PC-9 (cell line): ENCODE measurements at regions not wholly inside any gene's neighbourhood (a gene's known extent, or its start where the extent isn't known, plus 50 kb on each side); places are given as distances from the start of the nearest gene placed in this dataset.

Experiments used
- BruUV-seq: library from RNA; stranded (reverse); fragments of 400-500 nt; replicated peaks from 2 replicates; lab custom pipeline; 2021; lab: Mats Ljungman, UMichigan
- CTCF ChIA-PET: fragments of 300-600 bp; sonication (Branson Sonifier 250); formaldehyde crosslinking; loops from one replicate; lab custom pipeline; 2022; ENCODE audit warnings: antibody characterized with exemption; lab: Charles Lee
- POLR2A ChIA-PET: fragments of 300-600 bp; sonication (Branson Sonifier 250); formaldehyde crosslinking; loops from one replicate; lab custom pipeline; 2022; ENCODE audit warnings: antibody characterized with exemption; ENCODE audit not compliant: unreplicated experiment; lab: Charles Lee
- DNase-seq, 2 experiments: peaks; one replicate each; pipeline versions ENCODE4 v3.0.0 to v3.0.0-alpha.2; 2015 to 2022; ENCODE audit warnings: mixed read lengths in 1 of 2
- H2AFZ ChIP-seq: fragments of 200-600 bp; sonication (generic); 2 replicates; pipeline ENCODE4 v1.8.1; 2017; ENCODE audit warnings: antibody characterized with exemption
- H3F3A ChIP-seq: fragments of 200-600 bp; sonication (generic); 2 replicates; pipeline ENCODE4 v1.8.1; 2017; ENCODE audit warnings: antibody characterized with exemption, mild to moderate bottlenecking, low read depth; ENCODE audit not compliant: insufficient read depth
- H3K27ac ChIP-seq: fragments of 200-600 bp; sonication (generic); 2 replicates; pipeline ENCODE4 v1.6.1; 2016; ENCODE audit warnings: mixed run types
- H3K27me3 ChIP-seq: fragments of 200-600 bp; sonication (generic); 2 replicates; pipeline ENCODE4 v1.6.1; 2016; ENCODE audit warnings: low read depth, mixed run types; ENCODE audit not compliant: insufficient read depth
- H3K36me3 ChIP-seq: fragments of 200-600 bp; sonication (generic); 2 replicates; pipeline ENCODE4 v1.6.1; 2016; ENCODE audit warnings: low read depth, mixed run types
- H3K4me1 ChIP-seq: fragments of 200-600 bp; sonication (generic); replicated peaks from 2 replicates; pipeline ENCODE4 v1.6.1; 2016; ENCODE audit warnings: mixed run types; ENCODE audit not compliant: insufficient read depth
- H3K4me2 ChIP-seq: fragments of 200-600 bp; sonication (generic); 2 replicates; pipeline ENCODE4 v1.6.1; 2017; ENCODE audit warnings: mixed run types
- H3K4me3 ChIP-seq: fragments of 200-600 bp; sonication (generic); 2 replicates; pipeline ENCODE4 v1.6.1; 2016; ENCODE audit warnings: mixed run types
- H3K79me2 ChIP-seq: fragments of 200-600 bp; sonication (generic); 2 replicates; pipeline ENCODE4 v1.6.1; 2017; ENCODE audit warnings: low read depth, mixed run types
- H3K9me2 ChIP-seq: fragments of 200-600 bp; sonication (generic); 2 replicates; pipeline ENCODE4 v1.8.1; 2017; ENCODE audit warnings: mild to moderate bottlenecking; ENCODE audit not compliant: insufficient read depth
- H3K9me3 ChIP-seq: fragments of 200-600 bp; sonication (generic); 2 replicates; pipeline ENCODE4 v1.8.1; 2016; ENCODE audit warnings: low read depth; ENCODE audit not compliant: insufficient read depth
- H4K20me1 ChIP-seq: fragments of 200-600 bp; sonication (generic); 2 replicates; pipeline ENCODE4 v1.8.1; 2017; ENCODE audit not compliant: insufficient read depth
- CTCF ChIP-seq: fragments of 200-600 bp; sonication (generic); conservative IDR thresholded peaks from 2 replicates; pipeline ENCODE4 v1.6.1; 2017; ENCODE audit warnings: mixed run types, antibody characterized with exemption, mild to moderate bottlenecking, moderate library complexity
- EZH2 ChIP-seq: fragments of 200-600 bp; sonication (generic); IDR thresholded peaks from 2 replicates; pipeline ENCODE4 v1.8.0; 2017; ENCODE audit warnings: antibody characterized with exemption, low read depth
- intact Hi-C: fragments of 100-400 bp; cut with micrococcal nuclease; formaldehyde crosslinking; loops from one replicate; pipeline ENCODE4 v1.10.0; 2022; ENCODE audit not compliant: unreplicated experiment

GRCh38 chr14:42123526-42123925 lies 516.9 kb downstream of the LRFN5 start:
- no peaks in the 10 kb centered on the region for H3K36me3 ChIP-seq
- no peak for TF ChIP-seq CTCF
- TF ChIP-seq EZH2 = no peak
- H3K79me2 ChIP-seq = no peaks in the 10 kb centered on the region
- H3K4me1 ChIP-seq = no peaks in the 10 kb centered on the region
- ChIA-PET CTCF (no interaction called here), POLR2A (no interaction called here)
- no peak overlapping the region for H2AFZ ChIP-seq
- no TSS peak for BruUV-seq
- H3K27ac ChIP-seq = no peak overlapping the region
- intact Hi-C loops = no loop called here
- H3K4me2 ChIP-seq = no peak overlapping the region
- H4K20me1 ChIP-seq = no peaks in the 10 kb centered on the region
- no peak overlapping the region for H3K4me3 ChIP-seq
- H3K9me3 ChIP-seq = no peaks in the 10 kb centered on the region
- no peaks in the 10 kb centered on the region for H3K9me2 ChIP-seq
- no peaks in the 10 kb centered on the region for H3K27me3 ChIP-seq
- no peak for DNase-seq
- H3F3A ChIP-seq = no peaks in the 10 kb centered on the region

GRCh38 chr14:42113358-42114069 lies 506.8 kb downstream of the LRFN5 start:
- DNase-seq = no peak
- H3K79me2 ChIP-seq = no peaks in the 10 kb centered on the region
- POLR2A ChIA-PET = no interaction called here
- H3F3A ChIP-seq = no peaks in the 10 kb centered on the region
- H2AFZ ChIP-seq = no peak overlapping the region
- TF ChIP-seq EZH2 = no peak
- no peak for TF ChIP-seq CTCF
- H3K4me3 ChIP-seq = no peak overlapping the region
- H3K9me2 ChIP-seq = no peaks in the 10 kb centered on the region
- no peaks in the 10 kb centered on the region for H3K4me1 ChIP-seq
- H3K27me3 ChIP-seq = no peaks in the 10 kb centered on the region
- H3K27ac ChIP-seq = no peak overlapping the region
- no peak overlapping the region for H3K4me2 ChIP-seq
- no peaks in the 10 kb centered on the region for H4K20me1 ChIP-seq
- no TSS peak for BruUV-seq
- no peaks in the 10 kb centered on the region for H3K36me3 ChIP-seq
- CTCF ChIA-PET = no interaction called here
- intact Hi-C loops = no loop called here
- H3K9me3 ChIP-seq = no peaks in the 10 kb centered on the region; the same call in 1 of the 2 replicates

- H3F3A ChIP-seq = no peaks in the 10 kb centered on the region
- H2AFZ ChIP-seq = no peak overlapping the region
- intact Hi-C loops = no loop called here
- POLR2A ChIA-PET = no interaction called here
- H3K36me3 ChIP-seq = no peaks in the 10 kb centered on the region
- BruUV-seq = no TSS peak
- no peaks in the 10 kb centered on the region for H3K27me3 ChIP-seq
- H3K4me1 ChIP-seq = no peaks in the 10 kb centered on the region
- no peaks in the 10 kb centered on the region for H3K9me2 ChIP-seq
- no peaks in the 10 kb centered on the region for H4K20me1 ChIP-seq
- CTCF ChIA-PET = no interaction called here
- no peaks in the 10 kb centered on the region; the same call in 1 of the 2 replicates for H3K9me3 ChIP-seq
- H3K27ac ChIP-seq = no peak overlapping the region
- DNase-seq = no peak
- TF ChIP-seq EZH2 (no peak), CTCF (no peak)
- H3K79me2 ChIP-seq = no peaks in the 10 kb centered on the region
- no peak overlapping the region for H3K4me3 ChIP-seq
- no peak overlapping the region for H3K4me2 ChIP-seq
Measured at GRCh38 chr14:42112108-42112507, 505.4 kb downstream of the LRFN5 start.
